HG03039 (cell line): ENCODE measurements at regions not wholly inside any gene's neighbourhood (a gene's known extent, or its start where the extent isn't known, plus 50 kb on each side); places are given as distances from the start of the nearest gene placed in this dataset.
"Not testable (repeated sequence)": the region's sequence is repeated elsewhere in the genome, so short reads cannot be mapped to it uniquely, and the experiment has no call there.

Experiments used
- ATAC-seq: cut with Tn5 transposase; IDR thresholded peaks from one replicate; pipeline ENCODE4 v1.9.1; 2021; ENCODE audit warnings: mild to moderate bottlenecking, moderate library complexity; ENCODE audit not compliant: unreplicated experiment

DNA sequence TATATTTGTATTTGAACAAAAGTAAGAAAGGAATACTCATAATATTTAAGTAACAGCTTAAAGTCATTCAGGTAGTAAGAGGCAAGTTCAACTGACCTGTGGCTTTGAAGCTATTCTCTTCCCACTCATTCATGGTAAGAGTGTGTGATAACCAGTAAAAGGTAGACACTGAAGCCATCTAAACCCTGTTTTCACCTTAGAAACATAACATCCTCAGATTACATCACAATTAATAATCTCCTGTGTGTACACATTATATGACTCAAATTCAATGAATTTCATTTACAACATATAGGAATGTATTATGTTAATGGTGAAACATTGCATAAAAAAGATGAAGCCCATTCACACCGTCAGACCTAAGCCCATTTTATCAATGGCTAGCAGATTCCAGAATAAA, 364.8 kb upstream of the SNX7 start:
- ATAC-seq: no peak

GRCh38 chr1:98294127-98294526, 367.4 kb upstream of the SNX7 start:
- ATAC-seq: no peak

DNA sequence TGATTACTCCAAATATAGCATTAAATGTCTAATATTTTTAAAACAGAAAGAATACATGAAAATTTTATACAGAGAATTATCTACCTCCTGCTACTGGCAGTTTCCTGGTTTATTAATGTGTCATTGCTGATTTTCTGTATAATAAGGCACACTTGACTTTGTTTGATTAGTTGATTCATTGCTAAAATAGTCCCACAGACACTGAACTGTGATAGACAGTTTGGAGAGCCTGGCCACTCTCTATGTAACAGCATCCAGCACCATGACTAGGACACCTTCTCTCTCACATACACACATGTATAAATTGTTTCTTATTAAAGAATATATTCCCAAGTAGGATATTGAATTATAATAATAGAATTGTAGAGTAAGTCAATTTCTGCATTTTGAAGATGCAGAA, 368.5 kb upstream of the SNX7 start:
- no peak for ATAC-seq

DNA sequence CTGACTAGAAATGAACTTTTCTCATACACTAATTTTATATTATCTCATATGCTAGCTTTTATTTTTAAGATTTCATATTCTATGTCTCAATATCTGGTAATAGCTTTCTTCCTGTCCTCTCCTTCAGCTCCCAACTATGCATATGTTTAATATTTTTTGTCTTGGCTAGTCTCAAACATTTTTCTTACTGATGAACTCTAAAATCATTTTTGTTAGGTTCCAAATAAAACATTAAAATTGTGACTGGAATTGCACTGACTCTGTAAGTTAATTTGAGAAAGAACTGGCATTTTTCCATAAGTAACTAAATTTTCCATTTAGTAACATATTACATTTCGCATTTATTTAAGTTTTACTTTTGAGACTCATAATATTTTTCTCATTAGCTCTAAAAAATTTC, 368.5 kb upstream of the DPYD start:
- ATAC-seq: no peak

- no peak for ATAC-seq
Observed at GRCh38 chr1:98288494-98288893, 367.7 kb upstream of the DPYD start.

DNA sequence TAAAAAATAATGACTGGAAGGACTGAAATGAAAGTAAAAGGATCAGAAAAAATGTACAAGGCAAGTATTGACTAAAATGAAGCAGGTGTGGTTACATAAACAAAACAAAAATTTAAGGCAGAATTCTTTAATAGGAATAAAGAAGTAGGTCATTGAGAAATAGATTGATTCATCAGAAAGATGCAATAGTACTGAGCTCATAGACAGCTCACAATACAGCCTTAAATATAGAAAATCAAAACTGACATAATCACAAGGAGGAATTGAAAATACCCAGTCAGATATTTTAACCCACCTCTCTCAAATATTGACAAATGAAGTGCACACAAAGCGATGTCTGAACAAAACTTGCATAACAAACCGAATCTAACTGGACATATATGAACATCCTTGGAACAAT, 366.8 kb upstream of the DPYD start:
- ATAC-seq: no peak

DNA sequence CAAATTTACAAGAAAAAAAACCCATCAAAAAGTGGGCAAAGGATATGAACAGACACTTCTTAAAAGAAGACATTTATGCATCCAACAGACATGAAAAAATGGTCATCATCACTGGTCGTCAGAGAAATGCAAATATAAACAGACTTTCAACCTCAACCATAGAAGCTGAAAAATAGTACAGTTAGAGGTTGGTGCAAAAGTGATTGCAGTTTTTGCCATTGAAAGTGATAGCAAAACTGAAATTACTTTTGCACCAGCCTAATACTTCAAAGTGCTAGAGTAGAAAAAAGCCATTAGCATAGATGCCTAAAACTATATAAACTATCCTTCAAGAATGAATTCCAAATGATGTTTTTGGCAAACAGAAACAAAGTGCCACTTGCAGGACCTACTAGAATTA, 365.8 kb upstream of the DPYD start:
- no peak for ATAC-seq

GRCh38 chr1:98285286-98285685, 364.5 kb upstream of the DPYD start:
- not testable (repeated sequence) for ATAC-seq

DNA sequence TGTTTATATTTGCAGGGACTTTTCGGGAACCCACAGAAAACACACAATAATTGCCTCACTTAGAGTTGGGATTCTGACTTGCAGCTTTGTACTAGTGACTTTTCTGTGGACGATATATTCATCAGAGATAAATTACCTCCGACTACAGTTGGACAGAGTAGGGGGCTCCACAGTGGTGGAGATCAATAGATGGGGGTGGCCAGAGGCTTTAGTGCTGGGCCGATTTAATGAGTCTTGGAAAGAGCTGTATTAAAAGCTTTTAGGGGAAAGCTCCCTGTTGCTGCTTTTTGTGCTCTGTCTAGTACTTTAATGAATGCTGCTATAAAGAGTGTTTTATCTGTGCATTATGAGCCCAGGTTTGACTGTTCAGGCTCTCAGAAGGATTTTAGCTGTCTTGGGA, 359.2 kb upstream of the DPYD start:
- no peak for ATAC-seq

GRCh38 chr1:98278055-98278454, 357.2 kb upstream of the DPYD start:
- ATAC-seq: no peak

GRCh38 chr1:98277118-98277517, 356.3 kb upstream of the DPYD start:
- ATAC-seq: no peak

GRCh38 chr1:98276514-98276913, 355.7 kb upstream of the DPYD start:
- no peak for ATAC-seq

DNA sequence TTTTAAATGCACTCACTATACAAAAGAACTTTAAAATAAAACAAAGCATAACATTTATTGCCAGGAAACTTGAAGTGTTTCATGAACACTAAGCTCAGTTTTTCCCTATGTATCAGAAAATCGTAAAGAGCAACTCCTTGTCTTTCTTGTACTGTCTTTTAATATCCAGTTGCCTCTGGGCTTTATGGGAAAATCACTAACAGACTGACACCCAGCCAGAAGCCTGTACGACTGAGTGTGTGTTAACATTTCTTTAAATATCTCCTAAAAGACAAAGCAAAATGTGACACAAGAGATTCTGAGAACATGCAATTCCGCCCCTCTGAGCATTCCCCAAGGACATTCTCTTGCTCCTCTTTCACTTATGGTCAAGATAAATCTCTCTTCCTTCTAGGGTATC, 347.5 kb upstream of the DPYD start:
- ATAC-seq: no peak

DNA sequence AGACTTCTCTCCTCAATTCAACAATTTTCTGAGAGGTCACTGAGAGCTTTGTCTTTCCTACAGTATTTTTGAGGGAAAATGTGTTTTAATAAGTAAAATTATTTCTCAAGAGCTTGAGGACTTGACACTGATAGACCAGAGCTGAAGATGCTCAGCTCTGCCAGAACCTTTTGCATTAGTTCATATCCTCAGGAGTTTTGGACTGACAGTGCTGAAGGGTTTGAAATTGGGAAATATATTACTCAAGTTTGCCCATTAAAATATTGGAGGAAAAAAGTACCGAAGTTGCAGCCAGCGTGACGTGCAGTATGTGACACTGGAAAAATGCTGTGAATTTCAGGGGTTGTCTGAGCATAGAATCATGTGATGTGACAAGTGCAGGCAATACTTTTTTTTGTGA, 346.6 kb upstream of the DPYD start:
- no peak for ATAC-seq

DNA sequence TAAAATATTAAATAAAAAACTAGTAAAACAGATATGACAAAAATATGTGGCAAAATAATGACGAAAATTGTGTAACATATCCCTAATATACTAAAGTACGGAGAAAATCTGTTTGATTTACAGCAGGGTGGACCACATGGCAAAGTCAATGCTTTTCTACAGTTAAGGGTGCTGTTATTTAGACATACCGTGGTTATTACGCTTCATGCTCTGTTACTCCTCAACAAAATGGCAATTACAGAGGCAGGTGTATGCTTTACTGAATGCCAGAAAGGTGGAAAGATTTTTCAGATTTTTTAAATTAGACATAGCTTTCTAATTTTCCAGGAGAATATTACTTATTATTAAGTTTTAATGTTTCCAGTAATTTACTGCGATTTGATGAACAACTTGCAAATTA, 343.9 kb upstream of the DPYD start:
- ATAC-seq: no peak

DNA sequence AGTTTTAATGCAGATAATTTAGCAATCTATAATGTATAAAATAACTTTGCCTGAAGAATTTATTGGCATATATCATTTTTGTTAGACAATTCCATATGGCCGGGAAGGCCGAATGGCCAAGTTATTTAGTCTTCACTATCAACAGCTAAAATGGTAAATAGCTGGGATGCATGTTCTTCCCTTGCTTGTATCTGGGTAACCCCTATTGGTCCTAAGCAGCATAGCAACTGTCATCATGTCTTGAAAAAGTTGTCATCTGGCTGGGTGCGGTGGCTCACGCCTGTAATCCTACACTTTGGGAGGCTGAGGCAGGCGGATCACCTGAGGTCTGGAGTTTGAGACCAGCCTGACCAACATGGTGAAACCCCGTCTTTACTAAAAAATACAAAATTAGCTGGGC, 340.0 kb upstream of the DPYD start:
- no peak for ATAC-seq

GRCh38 chr1:98260412-98260811, 339.6 kb upstream of the DPYD start:
- ATAC-seq: no peak

- no peak for ATAC-seq
Observed at GRCh38 chr1:98256700-98257099, 335.9 kb upstream of the DPYD start.

DNA sequence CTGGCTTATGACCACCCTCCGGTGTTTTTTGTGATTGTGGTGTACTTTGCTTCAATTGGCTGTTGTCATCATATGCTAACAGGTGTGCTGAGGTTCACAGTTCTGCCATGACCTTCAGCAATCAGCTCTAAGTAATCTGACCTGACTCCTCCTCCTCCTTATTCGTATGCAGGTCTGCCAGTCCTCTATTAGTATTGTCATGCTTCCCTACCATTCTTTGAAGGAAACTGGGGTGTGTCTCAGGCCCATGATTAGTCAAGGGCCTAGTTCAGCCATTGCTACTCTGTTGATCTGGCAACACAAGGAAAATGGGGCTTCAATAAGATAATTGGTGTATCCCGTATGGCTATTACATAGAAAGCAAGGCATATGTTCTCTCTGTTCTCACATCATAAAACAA, 332.3 kb upstream of the DPYD start:
- ATAC-seq: no peak

DNA sequence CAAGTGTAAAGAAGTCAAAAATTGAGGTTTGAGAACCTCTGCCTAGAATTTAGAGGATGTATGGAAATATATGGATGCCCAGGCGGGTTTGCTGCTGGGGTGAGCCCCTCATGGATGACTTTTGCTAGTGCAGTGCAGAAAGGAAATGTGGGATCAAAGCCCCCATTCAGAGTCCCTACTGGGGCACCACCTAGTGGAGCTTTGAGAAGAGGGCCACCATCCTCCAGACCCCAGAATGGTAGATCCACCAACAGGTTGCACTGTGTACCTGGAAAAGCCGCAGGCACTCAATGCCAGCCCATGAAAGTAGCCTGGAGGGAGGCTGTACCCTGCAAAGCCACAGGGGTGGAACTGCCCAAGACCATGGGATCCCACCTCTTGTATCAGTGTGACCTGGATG, 330.7 kb upstream of the DPYD start:
- no peak for ATAC-seq

DNA sequence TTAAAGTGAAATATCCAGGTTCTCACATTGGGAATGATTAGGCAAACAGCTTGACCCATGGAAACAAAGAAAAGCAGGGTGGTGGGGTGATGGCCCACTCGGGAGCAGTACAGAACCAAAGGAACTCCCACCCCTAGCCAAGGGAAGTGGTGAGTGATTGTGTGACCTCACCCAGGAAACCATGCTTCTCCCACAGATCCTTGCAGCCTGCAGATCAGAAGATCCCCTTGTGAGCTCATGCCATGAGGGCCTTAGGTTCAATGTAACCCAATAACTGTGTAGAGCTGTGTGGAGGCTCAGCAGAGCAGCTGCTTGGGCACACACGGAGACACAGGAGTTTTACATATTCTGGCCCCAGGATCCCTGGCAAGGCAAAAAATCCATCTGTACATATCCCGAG, 311.8 kb upstream of the DPYD start:
- no peak for ATAC-seq

- no peak for ATAC-seq
Observed at GRCh38 chr1:98222706-98223105, 301.9 kb upstream of the DPYD start.

- ATAC-seq: no peak
Observed at GRCh38 chr1:98221923-98222322, 301.1 kb upstream of the DPYD start.

- no peak for ATAC-seq
Observed at GRCh38 chr1:98217601-98218000, 296.8 kb upstream of the DPYD start.
